Spleen (tissue), 7 donors: ENCODE measurements at regions not wholly inside any gene's neighbourhood (a gene's known extent, or its start where the extent isn't known, plus 50 kb on each side); places are given as distances from the start of the nearest gene placed in this dataset.

Experiments used
- CTCF ChIP-seq, 11 experiments: fragments of 200-600 bp in 7 of 11; fragments of 450-650 bp in 4 of 11; sonication (generic) in 4 of 11; IDR thresholded peaks in 8 of 11; conservative IDR thresholded peaks in 3 of 11; 1 replicate in 7 of 11; 2 replicates in 4 of 11; pipeline versions ENCODE4 v1.4.0 to v1.8.0; 2016 to 2021; ENCODE audit warnings: antibody characterized with exemption in 11 of 11, inconsistent platforms in 4 of 11, mild to moderate bottlenecking in 1 of 11
- POLR2AphosphoS5 ChIP-seq, 3 donors: sonication (generic); formaldehyde crosslinking; IDR thresholded peaks; one replicate each; pipeline ENCODE4 v1.5.1; 2017; ENCODE audit warnings: antibody characterized with exemption in 3 of 3
- donor health status: DM: no; HTN: no; CAD: no; lungs with moderate emphysema.
- donor health status: DM: no; HTN: no; CAD: no.
- donor health status: DM: no; HTN: no; CAD: no.

GRCh38 chr10:64379898-64380297 lies 858.7 kb downstream of the REEP3 start:
- TF ChIP-seq CTCF (IDR thresholded peaks at IDR 0.05 in 8 of 11, conservative IDR thresholded peaks at IDR 0.05 in 3 of 11) (no peak), POLR2AphosphoS5 (IDR thresholded peaks at IDR 0.05) (no peak)
